AG09309 (cell line): ENCODE measurements at regions not wholly inside any gene's neighbourhood (a gene's known extent, or its start where the extent isn't known, plus 50 kb on each side); places are given as distances from the start of the nearest gene placed in this dataset.

Source experiments
- DNase-seq: peaks from one replicate; pipeline ENCODE4 v3.0.0-alpha.2; 2010; ENCODE audit warnings: low read depth
- H3K4me3 ChIP-seq: 2 replicates; pipeline ENCODE4 v1.5.1; 2011; ENCODE audit warnings: mild to moderate bottlenecking, low read depth, low read length, moderate library complexity; ENCODE audit not compliant: control insufficient read depth
- CTCF ChIP-seq: IDR thresholded peaks from 2 replicates; pipeline ENCODE4 v1.5.1; 2011; ENCODE audit warnings: mild to moderate bottlenecking, low read depth, low read length, inconsistent platforms; ENCODE audit not compliant: insufficient read depth, control insufficient read depth; ENCODE audit errors: missing control alignments

GRCh38 chr5:86974955-86975354, 292.7 kb upstream of the RASA1 start:
- TF ChIP-seq CTCF, result no peak
- no peak overlapping the region for H3K4me3 ChIP-seq

GRCh38 chr5:86977190-86977589, 290.5 kb upstream of the RASA1 start:
- no peak for DNase-seq
- TF ChIP-seq CTCF, result no peak
- H3K4me3 ChIP-seq, result no peak overlapping the region

More at GRCh38 chr5:86974955-86975354, 292.7 kb upstream of the RASA1 start:
- DNase-seq, result no peak

- no peak overlapping the region for H3K4me3 ChIP-seq
- no peak for DNase-seq
Measured at GRCh38 chr5:86977808-86978207, 289.9 kb upstream of the RASA1 start.

GRCh38 chr5:86979811-86980411, 287.8 kb upstream of the RASA1 start:
- TF ChIP-seq CTCF, result no peak
- DNase-seq, result peak; percentile 83

More at GRCh38 chr5:86977808-86978207, 289.9 kb upstream of the RASA1 start:
- TF ChIP-seq CTCF, result no peak

GRCh38 chr5:86981898-86982297, 285.8 kb upstream of the RASA1 start:
- H3K4me3 ChIP-seq, result no peak overlapping the region
- no peak for DNase-seq
- no peak for TF ChIP-seq CTCF

More at GRCh38 chr5:86979811-86980411, 287.8 kb upstream of the RASA1 start:
- H3K4me3 ChIP-seq, result no peak overlapping the region; the same call in 1 of the 2 replicates

- no peak for DNase-seq
- no peak for TF ChIP-seq CTCF
- no peak overlapping the region for H3K4me3 ChIP-seq
Measured at GRCh38 chr5:86983208-86983607, 284.5 kb upstream of the RASA1 start.
